C4-2B (cell line): ENCODE measurements at regions not wholly inside any gene's neighbourhood (a gene's known extent, or its start where the extent isn't known, plus 50 kb on each side); places are given as distances from the start of the nearest gene placed in this dataset.

ENCODE experiments used
- H3K27ac ChIP-seq: fragments of 450-650 bp; 2 replicates; pipeline ENCODE4 v1.5.1; 2017
- CTCF ChIP-seq: fragments of 450-650 bp; conservative IDR thresholded peaks from 2 replicates; pipeline ENCODE4 v1.5.1; 2017; ENCODE audit warnings: mild to moderate bottlenecking
- ZFX ChIP-seq: fragments of 450-650 bp; IDR thresholded peaks from 2 replicates; pipeline ENCODE4 v1.6.1; 2017

GRCh38 chr10:10665750-10666149, 351.9 kb upstream of the CELF2 start:
- TF ChIP-seq CTCF: no peak
- TF ChIP-seq ZFX: no peak
- no peak overlapping the region for H3K27ac ChIP-seq

- no peak for TF ChIP-seq ZFX
- TF ChIP-seq CTCF: no peak
- no peak overlapping the region for H3K27ac ChIP-seq
Observed at GRCh38 chr10:10667466-10667865, 350.2 kb upstream of the CELF2 start.

- no peak overlapping the region for H3K27ac ChIP-seq
- TF ChIP-seq ZFX: no peak
- no peak for TF ChIP-seq CTCF
Observed at GRCh38 chr10:10676972-10677371, 340.7 kb upstream of the CELF2 start.

- no peak for TF ChIP-seq ZFX
- peak; percentile 55 for TF ChIP-seq CTCF
- H3K27ac ChIP-seq: no peak overlapping the region
Observed at GRCh38 chr10:10677479-10677878, 340.2 kb upstream of the CELF2 start.

GRCh38 chr10:10680496-10680895, 337.2 kb upstream of the CELF2 start:
- no peak overlapping the region for H3K27ac ChIP-seq
- no peak for TF ChIP-seq ZFX
- no peak for TF ChIP-seq CTCF

GRCh38 chr10:10684972-10685371, 332.7 kb upstream of the CELF2 start:
- H3K27ac ChIP-seq: no peak overlapping the region
- no peak for TF ChIP-seq ZFX
- TF ChIP-seq CTCF: no peak

GRCh38 chr10:10685566-10685965, 332.1 kb upstream of the CELF2 start:
- no peak overlapping the region for H3K27ac ChIP-seq
- TF ChIP-seq ZFX (no peak), CTCF (no peak)
